HG03045 (cell line): ENCODE measurements at regions not wholly inside any gene's neighbourhood (a gene's known extent, or its start where the extent isn't known, plus 50 kb on each side); places are given as distances from the start of the nearest gene placed in this dataset.

Experiments
- ATAC-seq: cut with Tn5 transposase; IDR thresholded peaks from one replicate; pipeline ENCODE4 v1.9.1; 2021; ENCODE audit warnings: mild to moderate bottlenecking, moderate library complexity; ENCODE audit not compliant: unreplicated experiment

- ATAC-seq, result no peak
Measured at GRCh38 chr1:216894494-216894893, 171.3 kb upstream of the ESRRG start.

- ATAC-seq, result no peak
Measured at GRCh38 chr1:216892581-216893160, 169.4 kb upstream of the ESRRG start.

- no peak for ATAC-seq
Measured at GRCh38 chr1:216890871-216891270, 167.6 kb upstream of the ESRRG start.

- no peak for ATAC-seq
Measured at GRCh38 chr1:216888731-216889130, 165.5 kb upstream of the ESRRG start.

- ATAC-seq, result no peak
Measured at GRCh38 chr1:216887032-216887431, 163.8 kb upstream of the ESRRG start.

GRCh38 chr1:216884614-216885229, 161.5 kb upstream of the ESRRG start:
- no peak for ATAC-seq

GRCh38 chr1:216883518-216883917, 160.3 kb upstream of the ESRRG start:
- no peak for ATAC-seq

- ATAC-seq, result no peak
Measured at GRCh38 chr1:216881695-216882094, 158.5 kb upstream of the ESRRG start.

- no peak for ATAC-seq
Measured at GRCh38 chr1:216866714-216867113, 143.5 kb upstream of the ESRRG start.

GRCh38 chr1:216855810-216856209, 132.6 kb upstream of the ESRRG start:
- no peak for ATAC-seq

- no peak for ATAC-seq
Measured at GRCh38 chr1:216854836-216855484, 131.7 kb upstream of the ESRRG start.

GRCh38 chr1:216851073-216851472, 127.8 kb upstream of the ESRRG start:
- ATAC-seq, result no peak

GRCh38 chr1:216849146-216849545, 125.9 kb upstream of the ESRRG start:
- ATAC-seq, result no peak

GRCh38 chr1:216847397-216848036, 124.3 kb upstream of the ESRRG start:
- no peak for ATAC-seq

GRCh38 chr1:216846339-216846738, 123.1 kb upstream of the ESRRG start:
- ATAC-seq, result no peak

- ATAC-seq, result no peak
Measured at GRCh38 chr1:216843409-216843808, 120.2 kb upstream of the ESRRG start.

GRCh38 chr1:216841165-216841564, 117.9 kb upstream of the ESRRG start:
- no peak for ATAC-seq

GRCh38 chr1:216836316-216836715, 113.1 kb upstream of the ESRRG start:
- ATAC-seq, result no peak

- ATAC-seq, result no peak
Measured at GRCh38 chr1:216833509-216833908, 110.3 kb upstream of the ESRRG start.

- no peak for ATAC-seq
Measured at GRCh38 chr1:216832192-216832591, 109.0 kb upstream of the ESRRG start.

GRCh38 chr1:216830424-216831210, 107.4 kb upstream of the ESRRG start:
- ATAC-seq, result no peak
